GM12878 (cell line): ENCODE measurements at regions not wholly inside any gene's neighbourhood (a gene's known extent, or its start where the extent isn't known, plus 50 kb on each side); places are given as distances from the start of the nearest gene placed in this dataset.

ENCODE experiments used
- ATAC-seq: fragments of 200-7000 bp; cut with Tn5 transposase; 3 replicates; pipeline ENCODE4 v1.9.1; 2020; ENCODE audit warnings: mild to moderate bottlenecking, moderate library complexity
- BruUV-seq: library from RNA; stranded (reverse); fragments of 400-500 nt; replicated peaks from 2 replicates; lab custom pipeline; 2021; lab: Mats Ljungman, UMichigan
- CTCF ChIA-PET: fragments of 300-600 bp; sonication (Branson Sonifier 250); formaldehyde crosslinking; extraction: SDS; loops from one replicate; lab custom pipeline; 2021; ENCODE audit warnings: inconsistent platforms; lab: Yijun Ruan, JAX
- POLR2A ChIA-PET: fragments of 350-600 bp; formaldehyde crosslinking; extraction: SDS; loops from one replicate; lab custom pipeline; 2021; ENCODE audit warnings: inconsistent platforms; lab: Charles Lee
- RAD21 ChIA-PET: fragments of 300-600 bp; sonication (Branson Sonifier 250); formaldehyde crosslinking; loops from one replicate; lab custom pipeline; 2023; ENCODE audit warnings: antibody characterized with exemption; ENCODE audit not compliant: unreplicated experiment; lab: Charles Lee
- SMC1A ChIA-PET: fragments of 300-600 bp; sonication (Branson Sonifier 250); formaldehyde crosslinking; loops from one replicate; lab custom pipeline; 2023; ENCODE audit not compliant: unreplicated experiment, uncharacterized antibody; lab: Charles Lee
- DNase-seq: peaks from one replicate; pipeline ENCODE4 v3.0.0-alpha.2; 2011; ENCODE audit warnings: low read depth, low spot score
- FAIRE-seq: peaks from 3 replicates; lab custom pipeline; 2011; peaks lifted over from hg19 to GRCh38; lab: Jason Lieb, UNC
- H2AFZ ChIP-seq: 2 replicates; pipeline ENCODE4 v1.6.0; 2011; ENCODE audit warnings: low read depth, low read length, control low read depth; ENCODE audit not compliant: control insufficient read depth
- H3K27ac ChIP-seq: 2 replicates; pipeline ENCODE4 v1.5.1; 2011; ENCODE audit warnings: control low read depth; ENCODE audit not compliant: control insufficient read depth, insufficient read depth
- H3K27me3 ChIP-seq, 2 experiments: replicated peaks in 1 of 2; 2 replicates each; pipeline versions ENCODE4 v1.6.0 to v1.6.1; 2011; ENCODE audit warnings: low read length in 1 of 2; ENCODE audit not compliant: control insufficient read depth in 2 of 2, insufficient read depth in 2 of 2
- H3K36me3 ChIP-seq, 2 experiments: 2 replicates each; pipeline ENCODE4 v1.5.1; 2011; ENCODE audit warnings: low read length in 1 of 2; ENCODE audit not compliant: control insufficient read depth in 2 of 2, insufficient read depth in 2 of 2
- H3K4me1 ChIP-seq: 2 replicates; pipeline ENCODE4 v1.6.1; 2011; ENCODE audit warnings: mild to moderate bottlenecking, low read length, moderate library complexity, mixed read lengths; ENCODE audit not compliant: control insufficient read depth, insufficient read depth
- H3K4me2 ChIP-seq: 2 replicates; pipeline ENCODE4 v1.6.0; 2011; ENCODE audit warnings: control low read depth; ENCODE audit not compliant: control insufficient read depth, insufficient read depth
- H3K4me3 ChIP-seq: fragments of 200-600 bp; sonication (generic); 2 replicates; pipeline ENCODE4 v1.5.1; 2016
- H3K79me2 ChIP-seq: 2 replicates; pipeline ENCODE4 v1.6.0; 2011; ENCODE audit warnings: low read length; ENCODE audit not compliant: control insufficient read depth, insufficient read depth
- H3K9ac ChIP-seq: 2 replicates; pipeline ENCODE4 v1.8.0; 2011; ENCODE audit warnings: low read length, control low read depth, mixed read lengths; ENCODE audit not compliant: control insufficient read depth, insufficient read depth
- H3K9me3 ChIP-seq: replicated peaks from 3 replicates; pipeline ENCODE4 v1.5.1; 2011; ENCODE audit warnings: mild to moderate bottlenecking, low read length; ENCODE audit not compliant: control insufficient read depth, insufficient read depth
- H4K20me1 ChIP-seq: 2 replicates; pipeline ENCODE4 v1.6.0; 2011; ENCODE audit not compliant: control insufficient read depth, insufficient read depth
- BRCA1 ChIP-seq: IDR thresholded peaks from 2 replicates; pipeline ENCODE4 v1.6.1; 2011; ENCODE audit warnings: low read depth, low read length, improper control_type of control experiment
- IRF4 ChIP-seq: IDR thresholded peaks from 2 replicates; pipeline ENCODE4 v1.6.1; 2011; ENCODE audit warnings: low read depth, low read length
- ZZZ3 ChIP-seq: IDR thresholded peaks from 2 replicates; pipeline ENCODE4 v1.6.1; 2011; ENCODE audit warnings: low read depth; ENCODE audit not compliant: control insufficient read depth, insufficient read length
- WGBS: methylation state at CpG from one replicate; pipeline ENCODE4 v1.1.6; 2016; ENCODE audit warnings: low lambda C conversion rate; ENCODE audit not compliant: insufficient replicate concordance, insufficient coverage; ENCODE audit errors: missing lambda C conversion rate; 5-methylcytosine and 5-hydroxymethylcytosine counted together
- in situ Hi-C: fragments of 300-500 bp; cut with MboI; formaldehyde crosslinking; loops from 9 replicates; pipeline ENCODE4 v1.14.3; 2018; ENCODE audit warnings: mixed read lengths
- intact Hi-C: fragments of 100-400 bp; cut with micrococcal nuclease; formaldehyde crosslinking; loops from one replicate; pipeline ENCODE4 v1.14.2; 2022; ENCODE audit not compliant: unreplicated experiment
- TF ChIP-seq, protein P1 (sequence below): IDR thresholded peaks from 2 replicates; pipeline ENCODE4 v1.6.1; 2012; ENCODE audit warnings: low read depth, low read length, improper control_type of control experiment
- TF ChIP-seq, protein P2 (sequence below): fragments of 450-650 bp; IDR thresholded peaks from 2 replicates; pipeline ENCODE4 v1.6.1; 2018; ENCODE audit warnings: borderline replicate concordance, mild to moderate bottlenecking; ENCODE audit not compliant: partially characterized antibody
- TF ChIP-seq, protein P3 (sequence below): fragments of 150-350 bp; IDR thresholded peaks from 2 replicates; pipeline ENCODE4 v1.6.1; 2016; ENCODE audit warnings: low read depth, low read length

DNA sequence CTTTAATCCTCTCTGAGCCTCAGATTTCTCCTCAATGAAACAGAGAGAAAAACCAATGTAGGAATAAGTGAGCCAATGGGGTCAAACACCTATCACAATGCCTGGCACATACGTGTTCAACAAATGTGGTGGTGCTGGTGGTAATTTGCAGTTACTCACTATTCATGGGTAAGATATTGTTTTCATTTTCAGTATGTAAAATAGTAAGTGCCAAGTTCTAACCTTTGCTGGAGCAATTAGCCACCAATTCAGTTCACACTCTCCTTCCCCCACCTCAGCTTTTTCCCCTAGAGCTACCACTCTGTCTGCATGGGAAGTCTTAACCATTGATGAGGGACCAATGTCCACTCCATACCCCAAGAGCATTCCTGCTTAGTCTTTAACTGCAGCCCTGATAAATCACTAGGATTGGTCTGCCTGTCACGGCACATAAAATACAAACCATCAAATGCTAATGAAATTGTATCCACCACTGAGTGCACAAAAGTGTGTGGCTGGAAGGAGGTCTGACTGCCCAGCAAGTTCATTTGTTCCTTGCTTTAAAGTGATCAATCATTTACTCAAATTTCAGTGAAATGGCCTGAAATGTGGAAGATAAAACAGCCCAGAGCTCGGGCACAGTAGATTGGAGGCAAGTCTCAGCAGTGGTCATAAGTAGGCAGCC is 187.4 kb upstream of the API5 start:
- H3K4me3 ChIP-seq = no peak overlapping the region
- CTCF ChIA-PET = no interaction called here
- SMC1A ChIA-PET = no interaction called here
- no peaks in the 10 kb centered on the region for H4K20me1 ChIP-seq
- RAD21 ChIA-PET = no interaction called here
- H3K27me3 ChIP-seq = no peaks in the 10 kb centered on the region
- POLR2A ChIA-PET = no interaction called here
- no peak overlapping the region for H3K27ac ChIP-seq
- H3K9ac ChIP-seq = no peak overlapping the region
- H3K4me2 ChIP-seq = no peak overlapping the region
- WGBS = 13% methylated on average over 3 of the region's 3 CpGs
- DNase-seq = no peak
- H3K4me1 ChIP-seq = no peaks in the 10 kb centered on the region
- peak overlapping the region; percentile 23; the same call in 1 of the 2 replicates for H2AFZ ChIP-seq
- TF ChIP-seq, protein P1, sequence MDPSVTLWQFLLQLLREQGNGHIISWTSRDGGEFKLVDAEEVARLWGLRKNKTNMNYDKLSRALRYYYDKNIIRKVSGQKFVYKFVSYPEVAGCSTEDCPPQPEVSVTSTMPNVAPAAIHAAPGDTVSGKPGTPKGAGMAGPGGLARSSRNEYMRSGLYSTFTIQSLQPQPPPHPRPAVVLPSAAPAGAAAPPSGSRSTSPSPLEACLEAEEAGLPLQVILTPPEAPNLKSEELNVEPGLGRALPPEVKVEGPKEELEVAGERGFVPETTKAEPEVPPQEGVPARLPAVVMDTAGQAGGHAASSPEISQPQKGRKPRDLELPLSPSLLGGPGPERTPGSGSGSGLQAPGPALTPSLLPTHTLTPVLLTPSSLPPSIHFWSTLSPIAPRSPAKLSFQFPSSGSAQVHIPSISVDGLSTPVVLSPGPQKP = no peak
- TF ChIP-seq ZZZ3 (no peak), BRCA1 (no peak)
- in situ Hi-C loops = no loop called here
- H3K9me3 ChIP-seq = no peaks in the 10 kb centered on the region; the same call in 2 of the 3 replicates
- no TSS peak for BruUV-seq
- FAIRE-seq = no peak
- peak; percentile 34; the same call in 2 of the 3 replicates for ATAC-seq
- H3K79me2 ChIP-seq = no peaks in the 10 kb centered on the region
- intact Hi-C loops = no loop called here
- H3K36me3 ChIP-seq = no peaks in the 10 kb centered on the region

DNA sequence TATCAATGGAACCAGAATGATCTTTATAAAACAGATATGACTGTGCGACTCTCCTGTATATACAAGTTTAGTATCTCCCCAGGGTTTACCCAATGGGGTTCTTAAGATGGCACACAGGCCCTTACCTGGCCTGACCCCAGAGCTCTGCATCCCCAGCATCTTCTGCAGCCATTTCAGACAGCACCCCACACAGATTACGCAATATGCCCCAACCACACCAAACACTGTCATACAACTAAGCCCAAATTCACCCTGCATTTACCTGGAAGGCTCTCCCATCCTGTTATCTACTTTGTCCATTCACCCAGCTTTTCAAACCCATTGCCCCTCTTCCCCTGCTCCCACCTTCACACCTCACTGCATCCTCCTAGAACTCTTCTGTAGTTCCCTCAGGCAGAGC is 182.5 kb upstream of the API5 start:
- intact Hi-C loops (no loop called here), in situ Hi-C loops (no loop called here)
- ATAC-seq (no peak), FAIRE-seq (no peak), DNase-seq (no peak)
- Histone ChIP-seq H3K9me3 (no peaks in the 10 kb centered on the region), H3K79me2 (no peaks in the 10 kb centered on the region), H3K36me3 (no peaks in the 10 kb centered on the region), H4K20me1 (no peaks in the 10 kb centered on the region), H3K4me1 (no peaks in the 10 kb centered on the region), H3K27ac (no peak overlapping the region), H3K4me2 (no peak overlapping the region), H2AFZ (no peak overlapping the region), H3K4me3 (no peak overlapping the region), H3K9ac (no peak overlapping the region), H3K27me3 (no peaks in the 10 kb centered on the region)
- 61% methylated on average over 2 of the region's 2 CpGs for WGBS
- SMC1A ChIA-PET = interaction anchor here (1.3 to 1.6 kb wide), 2 partner anchors 10 to 16 kb away, joined by 3 to 4 read pairs; no protein-coding TSS in a partner anchor
- RAD21 ChIA-PET = interaction anchor here (2.4 kb wide), 1 partner anchor 149 kb away, joined by 9 read pairs; no protein-coding TSS in a partner anchor
- CTCF ChIA-PET = interaction anchor here (1.7 to 2.1 kb wide), 2 partner anchors 10 to 153 kb away, joined by 5 to 7 read pairs; no protein-coding TSS in a partner anchor
- POLR2A ChIA-PET = no interaction called here
- BruUV-seq = no TSS peak
- TF ChIP-seq, protein P2, sequence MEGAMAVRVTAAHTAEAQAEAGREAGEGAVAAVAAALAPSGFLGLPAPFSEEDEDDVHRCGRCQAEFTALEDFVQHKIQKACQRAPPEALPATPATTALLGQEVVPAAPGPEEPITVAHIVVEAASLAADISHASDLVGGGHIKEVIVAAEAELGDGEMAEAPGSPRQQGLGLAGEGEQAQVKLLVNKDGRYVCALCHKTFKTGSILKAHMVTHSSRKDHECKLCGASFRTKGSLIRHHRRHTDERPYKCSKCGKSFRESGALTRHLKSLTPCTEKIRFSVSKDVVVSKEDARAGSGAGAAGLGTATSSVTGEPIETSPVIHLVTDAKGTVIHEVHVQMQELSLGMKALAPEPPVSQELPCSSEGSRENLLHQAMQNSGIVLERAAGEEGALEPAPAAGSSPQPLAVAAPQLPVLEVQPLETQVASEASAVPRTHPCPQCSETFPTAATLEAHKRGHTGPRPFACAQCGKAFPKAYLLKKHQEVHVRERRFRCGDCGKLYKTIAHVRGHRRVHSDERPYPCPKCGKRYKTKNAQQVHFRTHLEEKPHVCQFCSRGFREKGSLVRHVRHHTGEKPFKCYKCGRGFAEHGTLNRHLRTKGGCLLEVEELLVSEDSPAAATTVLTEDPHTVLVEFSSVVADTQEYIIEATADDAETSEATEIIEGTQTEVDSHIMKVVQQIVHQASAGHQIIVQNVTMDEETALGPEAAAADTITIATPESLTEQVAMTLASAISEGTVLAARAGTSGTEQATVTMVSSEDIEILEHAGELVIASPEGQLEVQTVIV = no peak
- TF ChIP-seq, protein P3, sequence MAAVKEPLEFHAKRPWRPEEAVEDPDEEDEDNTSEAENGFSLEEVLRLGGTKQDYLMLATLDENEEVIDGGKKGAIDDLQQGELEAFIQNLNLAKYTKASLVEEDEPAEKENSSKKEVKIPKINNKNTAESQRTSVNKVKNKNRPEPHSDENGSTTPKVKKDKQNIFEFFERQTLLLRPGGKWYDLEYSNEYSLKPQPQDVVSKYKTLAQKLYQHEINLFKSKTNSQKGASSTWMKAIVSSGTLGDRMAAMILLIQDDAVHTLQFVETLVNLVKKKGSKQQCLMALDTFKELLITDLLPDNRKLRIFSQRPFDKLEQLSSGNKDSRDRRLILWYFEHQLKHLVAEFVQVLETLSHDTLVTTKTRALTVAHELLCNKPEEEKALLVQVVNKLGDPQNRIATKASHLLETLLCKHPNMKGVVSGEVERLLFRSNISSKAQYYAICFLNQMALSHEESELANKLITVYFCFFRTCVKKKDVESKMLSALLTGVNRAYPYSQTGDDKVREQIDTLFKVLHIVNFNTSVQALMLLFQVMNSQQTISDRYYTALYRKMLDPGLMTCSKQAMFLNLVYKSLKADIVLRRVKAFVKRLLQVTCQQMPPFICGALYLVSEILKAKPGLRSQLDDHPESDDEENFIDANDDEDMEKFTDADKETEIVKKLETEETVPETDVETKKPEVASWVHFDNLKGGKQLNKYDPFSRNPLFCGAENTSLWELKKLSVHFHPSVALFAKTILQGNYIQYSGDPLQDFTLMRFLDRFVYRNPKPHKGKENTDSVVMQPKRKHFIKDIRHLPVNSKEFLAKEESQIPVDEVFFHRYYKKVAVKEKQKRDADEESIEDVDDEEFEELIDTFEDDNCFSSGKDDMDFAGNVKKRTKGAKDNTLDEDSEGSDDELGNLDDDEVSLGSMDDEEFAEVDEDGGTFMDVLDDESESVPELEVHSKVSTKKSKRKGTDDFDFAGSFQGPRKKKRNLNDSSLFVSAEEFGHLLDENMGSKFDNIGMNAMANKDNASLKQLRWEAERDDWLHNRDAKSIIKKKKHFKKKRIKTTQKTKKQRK = no peak
- no peak for TF ChIP-seq IRF4
